ENCODE measurements at regions not wholly inside any gene's neighbourhood (a gene's known extent, or its start where the extent isn't known, plus 50 kb on each side); places are given as distances from the start of the nearest gene placed in this dataset.

DNA sequence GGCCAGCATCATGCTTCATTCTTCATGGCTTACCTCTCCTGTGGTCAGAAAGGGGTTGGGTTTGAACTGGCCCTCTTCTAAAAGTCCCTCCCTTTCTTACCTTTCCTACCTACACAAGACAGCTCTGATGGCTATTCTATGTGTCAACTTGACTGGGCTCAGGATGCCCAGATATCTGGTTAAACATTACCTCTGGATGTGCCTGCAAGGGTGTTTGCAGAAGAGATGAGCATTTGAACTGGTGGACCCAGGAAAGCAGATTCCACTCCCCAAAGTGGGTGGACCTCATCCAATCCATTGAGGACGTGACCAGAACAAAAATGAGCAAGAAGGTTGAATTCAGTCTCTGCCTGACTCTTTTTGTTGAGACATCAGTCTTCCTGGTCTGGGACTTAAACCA, 79.0 kb upstream of the TCF7L2 start:
- no peak for DNase-seq (ENCODE audit: low spot score)

DNA sequence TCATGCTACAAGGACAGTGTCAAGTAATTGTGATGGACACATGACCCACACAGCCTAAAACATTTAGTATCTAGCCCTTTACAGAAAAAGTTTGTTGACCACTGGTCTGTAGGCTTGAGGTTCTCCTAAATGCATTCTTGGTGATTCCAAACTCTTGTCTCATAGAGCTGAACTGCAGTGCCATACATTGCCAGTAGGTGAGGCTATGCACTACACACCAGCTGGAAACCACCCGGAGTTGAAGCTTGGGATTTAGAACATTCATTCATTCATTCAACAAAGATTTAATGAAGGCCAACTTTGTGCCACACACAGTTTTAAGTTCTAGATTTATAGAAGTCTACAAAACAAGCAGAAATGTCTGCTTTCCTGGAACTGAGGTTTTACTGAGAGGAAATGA, 77.3 kb upstream of the TCF7L2 start:
- DNase-seq (ENCODE audit: low spot score): no peak

DNA sequence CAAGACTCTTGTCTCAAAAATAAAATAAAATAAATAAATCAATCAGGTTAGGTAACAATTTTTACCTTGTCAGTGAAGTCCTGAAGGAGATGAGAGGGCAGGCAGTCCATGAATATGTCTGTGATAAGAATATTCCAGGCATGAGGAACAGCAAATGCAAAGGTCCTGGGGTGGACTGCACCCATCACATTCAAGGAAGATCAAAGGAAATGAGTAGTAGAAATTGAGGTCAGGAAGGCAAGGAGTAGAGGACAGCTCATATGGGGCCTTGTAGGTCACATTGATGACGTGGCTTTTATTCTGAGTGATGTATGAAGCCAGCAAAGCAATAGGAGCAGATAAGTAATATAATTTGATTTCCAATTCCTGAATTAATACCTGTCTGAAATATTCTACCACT, 76.5 kb upstream of the TCF7L2 start:
- no peak for DNase-seq (ENCODE audit: low spot score)

DNA sequence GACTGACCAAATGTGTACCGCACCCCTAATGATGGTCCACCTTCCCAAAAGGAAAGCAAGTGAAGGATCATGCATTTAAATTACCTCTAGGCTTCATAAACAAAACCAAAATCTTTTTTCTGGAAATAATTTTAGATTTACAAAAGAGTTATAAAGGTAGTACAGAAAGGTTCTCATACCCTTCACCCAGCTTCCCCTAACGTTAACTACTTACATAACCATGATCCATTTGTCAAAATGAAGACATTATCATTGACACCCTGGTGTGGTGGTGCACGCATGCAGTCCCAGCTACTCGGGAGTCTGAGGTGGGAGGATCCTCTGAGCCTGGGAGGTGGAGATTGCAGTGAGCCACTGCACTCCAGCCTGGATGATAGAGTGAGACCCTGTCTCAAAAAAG, 75.1 kb upstream of the TCF7L2 start:
- DNase-seq (ENCODE audit: low spot score): no peak

DNA sequence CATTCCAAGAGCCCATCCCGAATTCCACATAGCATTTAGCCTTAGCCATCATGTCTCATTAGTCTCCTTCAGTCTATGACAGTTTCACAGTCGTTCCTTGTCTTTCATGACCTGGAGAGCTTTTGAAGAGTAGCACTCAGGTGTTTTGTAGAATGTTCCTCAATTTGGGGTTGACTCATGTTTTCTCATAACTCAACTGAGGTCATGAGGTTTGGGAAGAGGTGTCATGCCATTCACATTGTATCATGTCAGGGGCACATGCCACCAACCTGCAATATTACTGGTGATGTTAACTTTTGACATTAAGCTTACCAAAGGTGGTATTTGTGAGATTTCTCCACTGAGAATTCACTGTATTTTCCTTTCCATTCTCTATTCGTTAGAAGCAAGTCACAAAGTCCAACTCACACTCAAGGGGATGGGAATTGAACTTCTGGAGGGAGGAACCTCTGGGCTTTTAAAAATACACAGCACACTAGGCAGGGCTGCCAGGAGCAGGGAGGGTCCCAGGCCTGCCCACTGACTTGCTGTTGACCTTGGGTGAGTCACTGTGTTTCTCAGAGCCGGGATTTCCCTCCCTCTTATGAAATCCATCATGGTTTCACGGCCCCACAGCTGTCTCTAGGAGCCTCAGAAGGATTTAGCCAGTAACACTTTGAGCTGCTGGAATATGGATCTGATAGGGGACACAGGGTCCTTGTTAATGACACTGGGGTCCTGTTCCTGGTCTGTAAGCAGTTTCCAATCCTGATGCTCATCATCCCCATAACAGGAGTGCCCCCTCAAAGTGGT, 74.4 kb upstream of the TCF7L2 start:
- DNase-seq (ENCODE audit: low spot score): peak; percentile 28

DNA sequence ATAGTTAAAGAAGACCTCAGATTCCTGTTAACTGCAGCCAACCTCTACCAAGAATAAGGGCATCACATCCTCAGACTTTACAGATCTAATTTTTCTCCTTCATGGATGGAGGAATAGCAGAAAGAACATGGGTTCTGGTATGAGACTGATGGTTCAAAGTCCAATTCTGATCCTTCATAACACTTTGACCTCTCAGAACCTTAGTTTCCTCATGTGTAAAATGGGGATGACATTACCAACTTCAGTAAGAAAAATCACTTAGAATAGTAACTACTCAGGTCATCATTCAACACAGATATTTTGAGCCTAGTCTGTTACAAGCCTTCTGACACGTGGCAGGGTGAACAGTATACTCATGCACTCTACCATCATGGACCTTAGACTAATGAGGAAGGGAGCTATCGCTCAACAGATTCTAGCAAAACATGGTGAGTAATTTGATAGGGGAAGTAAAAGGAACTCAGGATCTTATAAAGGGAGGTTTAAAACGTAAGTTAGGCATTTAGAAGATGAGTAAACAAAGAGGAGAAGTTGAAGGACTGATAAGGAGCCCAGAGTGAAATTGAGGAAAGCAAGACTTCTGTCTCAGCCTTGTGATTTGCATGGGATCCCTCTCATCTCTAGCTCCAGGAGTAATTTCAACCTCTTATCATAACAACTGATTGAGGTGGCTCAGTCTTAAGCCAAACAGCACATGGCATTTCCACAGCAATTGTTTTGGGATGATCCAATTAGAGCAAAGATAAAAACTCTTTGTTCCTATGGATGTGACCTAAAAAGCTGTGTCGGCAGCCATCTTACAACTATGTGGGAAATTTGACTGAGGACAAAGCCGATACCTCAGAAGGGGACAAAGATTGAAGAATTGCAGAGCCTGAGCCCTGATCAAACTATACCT, 69.2 kb upstream of the TCF7L2 start:
- DNase-seq (ENCODE audit: low spot score): no peak

DNA sequence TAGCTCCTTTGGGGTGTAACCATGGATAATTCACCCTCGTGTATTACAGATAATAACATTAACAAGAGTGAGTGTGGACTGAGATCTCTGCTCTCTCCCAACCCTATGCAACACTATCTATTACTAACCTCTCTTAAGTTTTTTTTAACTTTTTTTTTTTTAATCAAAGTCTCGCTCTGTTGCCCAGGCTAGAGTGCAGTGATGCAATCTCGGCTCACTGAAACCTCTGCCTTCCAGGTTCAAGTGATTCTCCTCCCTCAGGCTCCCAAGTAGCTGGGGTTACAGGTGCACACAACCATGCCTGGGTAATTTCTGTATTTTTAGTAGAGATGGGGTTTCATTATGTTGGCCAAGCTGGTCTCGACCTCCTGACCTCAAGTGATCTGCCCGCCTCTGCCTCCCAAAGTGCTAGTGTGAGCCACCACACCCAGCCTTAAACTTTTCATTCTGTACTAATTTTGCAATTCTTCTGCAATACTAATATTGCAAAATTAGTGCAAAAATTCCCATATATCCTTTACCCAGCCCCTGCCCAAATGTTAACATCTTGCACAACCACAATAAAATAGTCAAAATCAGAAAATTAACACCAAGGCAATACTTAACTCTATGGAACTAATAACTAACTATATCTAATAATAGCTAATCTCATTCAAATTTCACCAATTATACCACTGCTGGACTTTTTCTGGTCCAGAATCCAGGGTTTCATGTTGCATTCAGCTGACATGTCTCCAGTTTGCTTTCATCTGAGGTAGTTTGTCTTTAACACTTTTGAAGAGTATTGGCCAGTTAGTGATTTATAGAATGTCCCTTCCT, 66.5 kb upstream of the TCF7L2 start:
- no peak for DNase-seq (ENCODE audit: low spot score)

DNA sequence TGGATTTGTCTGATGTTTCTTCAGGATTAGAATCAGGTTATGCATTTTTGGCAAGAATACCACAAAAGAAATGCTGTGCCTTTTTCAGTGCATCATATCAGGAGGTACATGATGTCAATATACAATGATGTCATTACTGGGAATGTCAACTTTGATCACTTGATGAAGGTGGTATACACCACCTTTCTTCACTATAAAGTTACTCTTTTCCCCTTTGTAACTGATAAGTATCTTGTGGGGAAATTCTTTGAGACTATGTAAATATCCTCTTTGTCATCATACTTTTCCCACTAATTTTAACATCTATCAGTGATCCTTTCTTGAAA, 65.9 kb upstream of the TCF7L2 start:
- no peak for DNase-seq (ENCODE audit: low spot score)

DNA sequence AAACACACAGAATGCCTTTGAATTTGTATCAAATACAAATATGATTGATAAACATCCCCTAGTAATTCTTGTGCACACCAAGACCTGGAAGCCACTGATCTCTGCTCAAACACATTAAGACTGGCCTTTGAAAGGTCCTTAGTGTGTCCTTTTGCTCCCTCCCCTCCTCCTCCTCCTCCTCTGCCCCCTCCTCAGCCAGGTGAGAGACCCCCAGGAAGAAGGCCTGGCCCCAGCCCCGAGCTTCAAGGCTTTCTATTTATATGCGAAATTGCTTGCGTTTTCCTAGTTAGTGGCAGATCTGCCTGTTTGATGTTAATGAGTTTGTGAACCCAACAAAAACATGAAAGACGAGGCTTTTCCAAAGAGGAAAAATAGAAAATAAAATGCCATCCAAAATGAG, 63.6 kb upstream of the TCF7L2 start:
- DNase-seq (ENCODE audit: low spot score): no peak

DNA sequence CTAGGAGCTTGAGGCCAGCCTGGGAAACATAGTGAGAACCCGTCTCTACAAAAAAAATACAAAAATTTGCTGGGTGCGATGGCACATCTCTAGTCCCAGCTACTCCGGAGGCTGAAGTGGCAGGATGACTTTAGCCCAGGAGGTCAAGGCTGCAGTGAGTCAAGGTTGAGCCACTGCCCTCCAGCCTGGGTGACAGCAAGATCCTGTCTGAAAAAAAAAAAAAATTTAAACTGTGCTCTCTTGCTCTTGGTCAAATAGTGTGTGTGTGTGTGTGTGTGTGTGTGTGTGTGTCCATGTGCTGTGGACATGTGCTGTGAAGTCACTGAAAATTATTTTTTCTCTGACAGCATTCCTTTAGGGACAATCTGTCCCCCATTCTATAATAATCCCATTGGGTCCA, 62.1 kb upstream of the TCF7L2 start:
- no peak for DNase-seq (ENCODE audit: low spot score)

DNA sequence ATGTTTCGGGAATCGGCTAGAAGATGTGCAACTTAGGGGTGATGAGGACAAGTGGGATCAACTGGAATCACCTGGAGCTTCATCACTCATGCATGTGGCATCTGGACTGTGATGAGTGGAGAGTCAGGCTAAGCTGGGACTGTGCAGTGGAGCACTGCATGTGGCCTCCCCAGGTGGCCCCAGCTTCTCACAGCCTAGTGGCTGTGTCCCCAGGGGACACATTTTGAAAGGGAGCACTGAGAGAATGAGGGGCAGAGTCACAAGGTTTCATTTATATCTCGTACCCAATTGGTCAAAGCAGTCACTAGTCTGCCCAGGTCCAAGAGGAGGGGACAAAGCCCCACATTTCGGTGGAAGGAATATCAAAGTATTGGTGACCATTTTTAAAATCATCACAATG, 54.8 kb upstream of the TCF7L2 start:
- no peak for DNase-seq (ENCODE audit: low spot score)

DNA sequence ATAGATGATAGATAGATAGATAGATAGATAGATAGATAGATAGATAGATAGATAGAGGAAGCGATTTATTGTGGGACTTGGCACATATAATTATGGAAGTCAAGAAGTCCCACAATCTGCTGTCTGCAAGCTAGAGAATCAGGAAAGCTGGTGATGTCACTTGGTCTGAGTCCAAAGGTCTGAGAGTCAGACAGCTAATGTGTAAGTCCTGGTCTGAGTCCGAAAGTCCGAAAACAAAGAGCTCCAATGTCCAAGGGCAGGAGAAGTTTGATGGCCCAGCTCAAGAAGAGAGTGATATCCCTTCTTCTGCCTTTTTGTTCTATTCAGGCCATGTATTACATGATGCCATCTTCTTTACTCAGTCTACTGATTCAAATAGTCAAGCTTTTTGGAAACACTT, 53.8 kb upstream of the TCF7L2 start:
- DNase-seq (ENCODE audit: low spot score): no peak

DNA sequence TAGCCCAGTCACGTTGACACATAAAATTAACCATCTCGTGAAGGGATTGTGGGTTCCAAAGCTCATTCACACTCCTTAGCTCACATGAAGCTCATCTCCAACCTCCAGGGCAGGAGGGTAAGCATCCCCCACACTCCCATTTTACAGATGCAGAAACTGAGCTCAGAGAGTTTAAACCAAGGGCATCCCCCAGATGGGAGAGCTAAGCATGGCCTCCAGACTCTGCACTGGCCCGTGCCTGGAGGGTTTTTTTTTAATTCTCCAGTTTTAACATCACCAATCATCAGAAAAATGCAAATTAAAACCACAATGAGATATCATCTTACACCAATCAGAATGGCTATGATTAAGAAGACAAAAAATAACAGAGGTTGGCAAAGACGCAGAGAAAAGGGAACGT, 53.3 kb upstream of the TCF7L2 start:
- DNase-seq (ENCODE audit: low spot score): no peak

DNA sequence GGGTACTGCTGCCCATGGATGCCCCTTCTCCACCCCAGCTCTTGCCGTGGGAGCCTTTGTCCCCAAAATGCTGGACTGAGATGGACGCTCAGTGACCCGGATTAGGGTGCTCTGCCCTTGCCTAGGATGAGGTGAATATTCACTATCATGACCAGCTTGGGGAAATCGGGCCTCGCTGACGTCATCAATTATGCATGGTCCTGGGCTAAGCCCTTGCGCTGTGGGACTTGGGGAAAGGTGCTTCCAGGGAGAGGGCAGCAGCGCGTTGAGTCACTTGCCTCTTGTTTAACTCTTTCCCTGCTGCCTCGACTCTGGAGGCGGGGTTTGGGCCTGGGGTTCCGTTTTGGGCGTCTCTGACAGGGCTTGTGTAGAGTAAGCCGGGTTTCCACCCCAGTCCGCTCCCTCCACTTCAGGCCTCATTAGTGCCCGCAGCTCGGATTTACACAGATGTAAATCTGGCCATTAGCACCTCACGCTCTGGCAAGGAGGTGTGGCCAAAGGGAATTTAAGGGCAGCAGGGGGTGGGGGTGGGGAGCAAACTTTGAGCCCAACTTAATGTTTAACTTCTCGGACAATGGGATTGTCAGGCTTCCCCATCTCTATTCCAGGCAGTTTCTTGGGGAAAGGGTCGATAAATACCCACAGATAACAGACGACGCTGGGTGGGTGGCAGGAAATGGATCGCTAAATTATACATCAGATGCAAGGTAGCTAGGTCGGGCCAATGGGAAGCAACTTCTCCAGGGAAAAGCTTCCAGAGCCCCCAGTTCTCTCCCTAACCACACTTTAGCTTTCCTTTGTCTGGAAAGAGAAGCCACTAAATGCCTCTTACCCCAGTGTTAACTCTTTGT, 51.3 kb upstream of the TCF7L2 start:
- peak; percentile 34 for DNase-seq (ENCODE audit: low spot score)

DNA sequence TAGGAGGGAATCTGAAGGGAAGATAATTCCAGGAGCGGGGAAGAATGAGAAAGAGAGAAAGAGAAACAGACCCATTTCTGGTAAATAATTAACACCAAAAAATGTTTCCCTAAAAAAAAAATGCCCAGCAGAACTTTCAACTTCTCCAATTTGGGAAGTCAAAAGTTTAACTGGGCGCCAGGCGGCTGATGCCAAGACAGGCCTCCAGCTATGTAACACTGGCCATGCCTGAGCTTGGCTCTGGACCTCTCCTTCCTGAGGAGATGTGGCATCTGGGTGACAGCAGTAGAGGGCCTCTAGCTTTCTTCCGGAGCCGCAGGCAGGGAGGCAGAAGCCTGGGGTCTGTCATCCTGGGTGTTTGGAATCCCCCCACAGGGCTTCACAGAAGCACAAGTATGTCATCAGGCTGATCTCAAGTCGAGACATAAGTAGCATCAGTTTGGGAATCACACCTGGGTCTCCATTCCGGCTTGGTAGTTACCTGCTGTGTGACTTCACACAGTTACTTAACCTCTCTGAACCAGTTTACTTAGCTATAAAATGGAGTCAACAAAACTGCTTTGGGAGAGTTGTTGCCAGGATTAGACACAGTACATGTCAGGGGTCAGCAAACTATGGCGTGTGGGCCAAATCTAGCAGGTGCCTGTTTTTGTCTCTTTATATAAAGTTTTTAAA, 50.5 kb upstream of the TCF7L2 start:
- DNase-seq (ENCODE audit: low spot score): no peak

All from AG08395 (cell line).